Neuronal stem cell (in vitro differentiated cells): ENCODE measurements at regions not wholly inside any gene's neighbourhood (a gene's known extent, or its start where the extent isn't known, plus 50 kb on each side); places are given as distances from the start of the nearest gene placed in this dataset.

Experiments used
- DNase-seq: peaks from one replicate; pipeline ENCODE4 v3.0.0-alpha.2; 2013; ENCODE audit warnings: low spot score
- H2AFZ ChIP-seq: one replicate; pipeline ENCODE4 v1.6.1; 2013; ENCODE audit warnings: mild to moderate bottlenecking, low read length, inconsistent platforms
- H2AK5ac ChIP-seq: 2 replicates; pipeline ENCODE4 v1.6.1; 2013; ENCODE audit warnings: low read depth, mild to moderate bottlenecking, inconsistent platforms, low read length, moderate library complexity, mixed read lengths
- H2BK120ac ChIP-seq: 2 replicates; pipeline ENCODE4 v1.6.1; 2013; ENCODE audit warnings: low read depth, mild to moderate bottlenecking, inconsistent platforms, low read length, moderate library complexity, mixed read lengths
- H2BK12ac ChIP-seq: one replicate; pipeline ENCODE4 v1.6.1; 2013; ENCODE audit warnings: low read length, inconsistent platforms
- H2BK15ac ChIP-seq: 2 replicates; pipeline ENCODE4 v1.6.1; 2013; ENCODE audit warnings: mild to moderate bottlenecking, low read length, inconsistent platforms, mixed read lengths
- H2BK5ac ChIP-seq: one replicate; pipeline ENCODE4 v1.6.1; 2013; ENCODE audit warnings: inconsistent platforms, mild to moderate bottlenecking, low read length, moderate library complexity
- H3K14ac ChIP-seq: one replicate; pipeline ENCODE4 v1.6.1; 2013; ENCODE audit warnings: low read length, inconsistent platforms
- H3K18ac ChIP-seq: 2 replicates; pipeline ENCODE4 v1.6.1; 2013; ENCODE audit warnings: low read length, inconsistent platforms
- H3K23ac ChIP-seq: 2 replicates; pipeline ENCODE4 v1.6.1; 2013; ENCODE audit warnings: low read depth, mild to moderate bottlenecking, mixed read lengths, low read length, inconsistent platforms; ENCODE audit not compliant: poor library complexity
- H3K27ac ChIP-seq: replicated peaks from 3 replicates; pipeline ENCODE4 v1.5.1; 2013; ENCODE audit warnings: low read length, inconsistent platforms
- H3K27me3 ChIP-seq, 3 experiments: 2 replicates each; pipeline ENCODE4 v1.6.1; 2013; ENCODE audit warnings: low read length in 3 of 3, mild to moderate bottlenecking in 2 of 3, inconsistent platforms in 1 of 3, low read depth in 1 of 3, mixed read lengths in 1 of 3, moderate library complexity in 1 of 3; ENCODE audit not compliant: control insufficient read depth in 3 of 3, insufficient read depth in 3 of 3
- H3K36me3 ChIP-seq, 2 donors: replicated peaks in 1 of 2; 2 replicates each; pipeline ENCODE4 v1.6.1; 2013; ENCODE audit warnings: low read length in 2 of 2; ENCODE audit not compliant: control insufficient read depth in 2 of 2, insufficient read depth in 2 of 2
- H3K4ac ChIP-seq: 2 replicates; pipeline ENCODE4 v1.6.1; 2013; ENCODE audit warnings: inconsistent platforms, mild to moderate bottlenecking, low read length, moderate library complexity
- H3K4me1 ChIP-seq, 2 donors: 1 replicate in 1 of 2; 2 replicates in 1 of 2; pipeline ENCODE4 v1.6.1; 2013; ENCODE audit warnings: low read length in 2 of 2, low read depth in 1 of 2; ENCODE audit not compliant: control insufficient read depth in 2 of 2, insufficient read depth in 1 of 2
- H3K4me2 ChIP-seq: one replicate; pipeline ENCODE4 v1.6.1; 2013; ENCODE audit warnings: mild to moderate bottlenecking, low read length, inconsistent platforms; ENCODE audit not compliant: insufficient read depth, poor library complexity, severe bottlenecking
- H3K4me3 ChIP-seq, 2 donors: 2 replicates each; pipeline ENCODE4 v1.5.1; 2013; ENCODE audit warnings: low read length in 2 of 2, mild to moderate bottlenecking in 2 of 2, inconsistent platforms in 1 of 2, moderate library complexity in 1 of 2
- H3K79me1 ChIP-seq: one replicate; pipeline ENCODE4 v1.6.1; 2013; ENCODE audit warnings: low read depth, mild to moderate bottlenecking, inconsistent platforms, low read length, moderate library complexity
- H3K9ac ChIP-seq: one replicate; pipeline ENCODE4 v1.6.1; 2013; ENCODE audit warnings: mild to moderate bottlenecking, low read depth, low read length, inconsistent platforms; ENCODE audit not compliant: poor library complexity
- H3K9me3 ChIP-seq, 2 donors: replicated peaks in 1 of 2; 2 replicates each; pipeline versions ENCODE3 to v1.6.1; 2013; ENCODE audit warnings: low read length in 2 of 2, mild to moderate bottlenecking in 2 of 2, inconsistent platforms in 1 of 2, low read depth in 1 of 2, mixed read lengths in 1 of 2, moderate library complexity in 1 of 2; ENCODE audit not compliant: control insufficient read depth in 2 of 2, insufficient read depth in 1 of 2
- H4K8ac ChIP-seq: one replicate; pipeline ENCODE4 v1.6.1; 2013; ENCODE audit warnings: low read depth, mild to moderate bottlenecking, inconsistent platforms, low read length, moderate library complexity
- H4K91ac ChIP-seq: one replicate; pipeline ENCODE4 v1.6.1; 2013; ENCODE audit warnings: low read length, low read depth, mild to moderate bottlenecking, inconsistent platforms; ENCODE audit not compliant: poor library complexity
- whole genome bisulfite sequencing, 2 donors: extraction: QIAGEN DNeasy Blood & Tissue Kit; methylation state at CpG; one replicate each; pipeline ENCODE4 v1.1.7; 2013; ENCODE audit warnings: missing lambda C conversion rate in 2 of 2, mixed read lengths in 1 of 2; ENCODE audit not compliant: insufficient read length in 2 of 2, insufficient replicate concordance in 1 of 2; ENCODE audit errors: extremely low coverage in 2 of 2; 5-methylcytosine and 5-hydroxymethylcytosine counted together

DNA sequence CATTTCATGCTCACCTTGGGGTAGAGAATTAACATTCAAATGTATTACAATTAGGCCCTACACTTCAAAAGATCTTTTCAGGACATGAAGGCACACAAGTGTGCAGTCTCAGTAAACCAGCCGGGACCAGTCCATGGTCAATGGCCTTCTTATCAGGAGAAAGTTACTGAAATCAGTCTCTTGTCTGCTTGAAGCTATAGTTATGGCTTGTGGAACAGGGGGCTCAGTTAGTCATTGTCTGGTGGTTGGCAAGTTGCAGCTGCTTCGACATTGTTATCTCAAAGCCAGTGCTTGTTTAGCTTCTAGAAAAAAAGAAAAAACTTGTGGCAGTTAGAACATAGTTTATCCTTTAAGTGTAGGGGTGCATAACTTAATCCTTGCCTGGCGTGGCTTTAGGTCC lies 213.1 kb upstream of the ACO1 start:
- H2BK120ac ChIP-seq: no peak overlapping the region
- H3K4me1 ChIP-seq: no peaks in the 10 kb centered on the region
- no peak overlapping the region for H3K14ac ChIP-seq
- no peaks in the 10 kb centered on the region for H3K79me1 ChIP-seq
- H3K23ac ChIP-seq: no peak overlapping the region
- H3K27ac ChIP-seq: no peak overlapping the region
- H2BK12ac ChIP-seq: no peak overlapping the region
- H3K36me3 ChIP-seq: no peaks in the 10 kb centered on the region
- H4K8ac ChIP-seq: no peak overlapping the region
- no peak overlapping the region for H3K9ac ChIP-seq
- no peak overlapping the region for H3K4ac ChIP-seq
- no peak overlapping the region for H3K4me2 ChIP-seq
- H2BK15ac ChIP-seq: no peak overlapping the region
- no peak overlapping the region for H4K91ac ChIP-seq
- H2BK5ac ChIP-seq: no peak overlapping the region
- H3K9me3 ChIP-seq: no peaks in the 10 kb centered on the region
- H3K18ac ChIP-seq: no peak overlapping the region
- H2AK5ac ChIP-seq: no peak overlapping the region
- WGBS, 2 donors: no CpG with 5 or more reads among the region's 3 CpGs
- H3K4me3 ChIP-seq: no peak overlapping the region
- H2AFZ ChIP-seq: no peak overlapping the region
- DNase-seq: no peak
- no peaks in the 10 kb centered on the region for H3K27me3 ChIP-seq

DNA sequence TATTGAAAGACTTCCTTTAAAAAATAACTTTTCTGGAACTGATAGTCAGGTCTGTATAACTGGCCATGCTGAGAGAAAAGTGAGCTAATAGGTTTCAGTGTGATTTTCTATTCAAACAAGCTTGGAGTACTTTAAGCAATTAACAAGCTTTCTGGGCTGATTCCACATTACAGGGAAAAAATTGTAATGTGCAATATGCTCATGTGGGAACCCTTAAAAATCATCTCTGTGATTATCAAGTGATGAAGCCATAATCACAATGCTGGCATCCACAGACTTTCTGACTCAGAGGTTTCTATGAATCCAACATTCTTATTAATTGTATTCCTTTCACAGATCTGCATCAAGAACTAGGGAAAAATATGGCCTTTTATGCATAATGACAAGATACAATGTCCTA lies 212.2 kb upstream of the ACO1 start:
- no peak overlapping the region for H2BK5ac ChIP-seq

DNA sequence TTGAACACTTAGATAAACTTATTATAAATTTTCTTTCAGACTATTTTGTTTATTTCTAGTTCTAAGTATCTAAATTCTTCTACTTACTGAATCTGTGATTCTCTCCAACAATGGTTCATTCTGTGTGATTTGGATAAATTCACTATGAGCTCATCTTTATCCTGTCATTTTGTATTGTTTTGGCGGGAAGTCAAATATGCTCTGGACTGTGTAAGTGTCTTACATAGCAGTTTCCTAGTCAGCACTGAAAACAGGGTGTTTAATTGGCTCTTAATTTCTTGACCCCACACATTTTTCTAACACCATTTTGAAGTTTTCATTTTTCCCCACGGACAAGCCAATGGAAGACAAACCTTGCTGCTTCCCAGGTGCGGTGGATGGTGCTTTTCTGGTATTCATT lies 207.0 kb upstream of the ACO1 start:
- no peak overlapping the region for H3K4me2 ChIP-seq
- no peak overlapping the region for H3K4ac ChIP-seq
- no peak overlapping the region for H3K4me3 ChIP-seq
- no peak overlapping the region for H2BK12ac ChIP-seq
- H4K8ac ChIP-seq: no peak overlapping the region
- no peaks in the 10 kb centered on the region for H3K36me3 ChIP-seq
- DNase-seq: no peak
- H3K14ac ChIP-seq: no peak overlapping the region
- no peak overlapping the region for H2BK15ac ChIP-seq
- no peak overlapping the region for H4K91ac ChIP-seq
- H3K9ac ChIP-seq: no peak overlapping the region
- H3K27ac ChIP-seq: no peak overlapping the region
- H3K79me1 ChIP-seq: no peaks in the 10 kb centered on the region
- H3K18ac ChIP-seq: no peak overlapping the region
- no peak overlapping the region for H2AK5ac ChIP-seq
- H2BK5ac ChIP-seq: no peak overlapping the region
- no CpG with 5 or more reads among the region's 3 CpGs for WGBS, 2 donors
- H3K27me3 ChIP-seq: no peaks in the 10 kb centered on the region
- H3K23ac ChIP-seq: no peak overlapping the region
- no peak overlapping the region for H2BK120ac ChIP-seq
- H3K9me3 ChIP-seq: no peaks in the 10 kb centered on the region
- no peak overlapping the region for H2AFZ ChIP-seq
- no peaks in the 10 kb centered on the region for H3K4me1 ChIP-seq

More for the DNA sequence above, 212.2 kb upstream of the ACO1 start:
- no peak overlapping the region for H2BK12ac ChIP-seq
- H3K9ac ChIP-seq: no peak overlapping the region
- H3K4me1 ChIP-seq: no peaks in the 10 kb centered on the region
- H3K27me3 ChIP-seq: no peaks in the 10 kb centered on the region
- no peaks in the 10 kb centered on the region for H3K79me1 ChIP-seq
- no peak overlapping the region for H3K4ac ChIP-seq
- H3K14ac ChIP-seq: no peak overlapping the region
- no peak overlapping the region for H4K91ac ChIP-seq
- H2AFZ ChIP-seq: no peak overlapping the region
- H2BK120ac ChIP-seq: no peak overlapping the region
- H4K8ac ChIP-seq: no peak overlapping the region
- DNase-seq: no peak
- no peaks in the 10 kb centered on the region for H3K9me3 ChIP-seq
- H3K4me2 ChIP-seq: no peak overlapping the region
- H3K36me3 ChIP-seq: no peaks in the 10 kb centered on the region
- no peak overlapping the region for H3K4me3 ChIP-seq
- no peak overlapping the region for H3K23ac ChIP-seq
- H3K27ac ChIP-seq: no peak overlapping the region
- no peak overlapping the region for H2BK15ac ChIP-seq
- no peak overlapping the region for H3K18ac ChIP-seq
- no peak overlapping the region for H2AK5ac ChIP-seq

DNA sequence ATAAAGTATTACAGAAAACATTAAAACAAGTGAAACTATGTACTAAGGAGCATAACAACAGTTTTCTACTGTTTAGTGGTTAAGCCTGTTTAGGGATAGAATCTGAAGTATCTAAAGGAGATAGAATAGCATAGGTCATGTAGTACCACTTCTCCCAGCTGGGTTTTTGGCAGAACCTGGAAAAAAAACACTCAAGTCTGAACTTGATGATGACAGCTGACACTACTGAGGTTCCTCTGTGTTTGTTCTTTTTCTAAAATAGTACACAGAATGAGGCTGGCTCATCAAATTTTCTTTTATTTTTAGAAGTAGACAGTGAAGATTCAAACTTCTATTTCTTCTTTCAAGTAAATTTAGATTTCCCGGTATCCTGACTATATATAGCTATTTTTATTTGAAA lies 203.8 kb upstream of the ACO1 start:
- Histone ChIP-seq H4K91ac (no peak overlapping the region), H3K9ac (no peak overlapping the region), H2BK15ac (no peak overlapping the region), H3K9me3 (no peaks in the 10 kb centered on the region), H2AK5ac (no peak overlapping the region), H3K4me3 (no peak overlapping the region), H2BK12ac (no peak overlapping the region), H4K8ac (no peak overlapping the region), H3K18ac (no peak overlapping the region), H2BK5ac (no peak overlapping the region), H3K4me1 (no peaks in the 10 kb centered on the region), H2BK120ac (no peak overlapping the region), H3K4me2 (no peak overlapping the region), H2AFZ (no peak overlapping the region), H3K36me3 (no peaks in the 10 kb centered on the region), H3K27ac (no peak overlapping the region), H3K27me3 (no peaks in the 10 kb centered on the region), H3K4ac (no peak overlapping the region), H3K23ac (no peak overlapping the region), H3K79me1 (no peaks in the 10 kb centered on the region), H3K14ac (no peak overlapping the region)
- no peak for DNase-seq
- WGBS, 2 donors: no CpG with 5 or more reads among the region's 1 CpG
